SU-DHL-6 (cell line): ENCODE measurements at regions not wholly inside any gene's neighbourhood (a gene's known extent, or its start where the extent isn't known, plus 50 kb on each side); places are given as distances from the start of the nearest gene placed in this dataset.

Source experiments
- H2AFZ ChIP-seq: fragments of 200-600 bp; sonication (generic); 2 replicates; pipeline ENCODE4 v1.6.1; 2014; ENCODE audit warnings: low read depth, mild to moderate bottlenecking, moderate library complexity, mixed read lengths, antibody characterized with exemption, low read length; ENCODE audit not compliant: severe bottlenecking
- H3F3A ChIP-seq: fragments of 200-600 bp; shearing (Covaris generic); 2 replicates; pipeline ENCODE4 v1.6.0; 2016; ENCODE audit warnings: antibody characterized with exemption, mild to moderate bottlenecking; ENCODE audit not compliant: insufficient read depth
- H3K27ac ChIP-seq: fragments of 200-600 bp; sonication (generic); 2 replicates; pipeline ENCODE4 v1.5.1; 2016; ENCODE audit warnings: low read depth, mild to moderate bottlenecking, low read length, moderate library complexity, mixed read lengths
- H3K27me3 ChIP-seq: fragments of 200-600 bp; sonication (generic), shearing (Covaris generic); 2 replicates; pipeline ENCODE4 v1.6.0; 2014; ENCODE audit warnings: mild to moderate bottlenecking, low read length
- H3K36me3 ChIP-seq: fragments of 200-600 bp; sonication (generic); 2 replicates; pipeline ENCODE4 v1.6.1; 2014; ENCODE audit warnings: mild to moderate bottlenecking, low read length, mixed read lengths
- H3K4me2 ChIP-seq: fragments of 300-600, 200-600 bp; shearing (Covaris generic), sonication (generic); 2 replicates; pipeline ENCODE4 v1.6.0; 2014; ENCODE audit warnings: low read length, low read depth, mild to moderate bottlenecking; ENCODE audit not compliant: poor library complexity, severe bottlenecking
- H3K4me3 ChIP-seq: fragments of 200-600 bp; sonication (generic); 2 replicates; pipeline ENCODE4 v1.5.1; 2014; ENCODE audit warnings: antibody characterized with exemption, low read length, mild to moderate bottlenecking, mixed read lengths; ENCODE audit not compliant: insufficient read depth, poor library complexity, severe bottlenecking
- H3K79me2 ChIP-seq: fragments of 200-600 bp; sonication (generic); 2 replicates; pipeline ENCODE4 v1.6.1; 2014; ENCODE audit warnings: mild to moderate bottlenecking, low read length, moderate library complexity; ENCODE audit not compliant: insufficient read depth
- H3K9ac ChIP-seq: fragments of 200-600 bp; sonication (generic); 2 replicates; pipeline ENCODE4 v1.7.0; 2014; ENCODE audit warnings: mild to moderate bottlenecking, low read length
- H3K9me2 ChIP-seq: fragments of 200-600 bp; sonication (generic); replicated peaks from 2 replicates; pipeline ENCODE4 v1.6.1; 2014; ENCODE audit warnings: low read length; ENCODE audit not compliant: insufficient read depth
- H3K9me3 ChIP-seq: fragments of 200-600 bp; sonication (generic); 2 replicates; pipeline ENCODE4 v1.6.1; 2014; ENCODE audit warnings: low read length, mixed read lengths; ENCODE audit not compliant: insufficient read depth
- H4K20me1 ChIP-seq: fragments of 200-600 bp; sonication (generic); 2 replicates; pipeline ENCODE4 v1.6.1; 2014; ENCODE audit warnings: low read depth, mild to moderate bottlenecking, antibody characterized with exemption, low read length, moderate library complexity, mixed read lengths
- EZH2phosphoT487 ChIP-seq: fragments of 200-600 bp; sonication (generic), shearing (Covaris generic); conservative IDR thresholded peaks from 2 replicates; pipeline ENCODE4 v1.6.1; 2018; ENCODE audit warnings: mild to moderate bottlenecking, antibody characterized with exemption, low read length, moderate library complexity, mixed read lengths
- TF ChIP-seq, protein P1 (sequence below): fragments of 200-600 bp; sonication (generic); IDR thresholded peaks from one replicate; pipeline ENCODE4 v1.5.1; 2017; ENCODE audit warnings: antibody characterized with exemption, mild to moderate bottlenecking, low read length, moderate library complexity; ENCODE audit not compliant: insufficient read depth, poor library complexity, severe bottlenecking

DNA sequence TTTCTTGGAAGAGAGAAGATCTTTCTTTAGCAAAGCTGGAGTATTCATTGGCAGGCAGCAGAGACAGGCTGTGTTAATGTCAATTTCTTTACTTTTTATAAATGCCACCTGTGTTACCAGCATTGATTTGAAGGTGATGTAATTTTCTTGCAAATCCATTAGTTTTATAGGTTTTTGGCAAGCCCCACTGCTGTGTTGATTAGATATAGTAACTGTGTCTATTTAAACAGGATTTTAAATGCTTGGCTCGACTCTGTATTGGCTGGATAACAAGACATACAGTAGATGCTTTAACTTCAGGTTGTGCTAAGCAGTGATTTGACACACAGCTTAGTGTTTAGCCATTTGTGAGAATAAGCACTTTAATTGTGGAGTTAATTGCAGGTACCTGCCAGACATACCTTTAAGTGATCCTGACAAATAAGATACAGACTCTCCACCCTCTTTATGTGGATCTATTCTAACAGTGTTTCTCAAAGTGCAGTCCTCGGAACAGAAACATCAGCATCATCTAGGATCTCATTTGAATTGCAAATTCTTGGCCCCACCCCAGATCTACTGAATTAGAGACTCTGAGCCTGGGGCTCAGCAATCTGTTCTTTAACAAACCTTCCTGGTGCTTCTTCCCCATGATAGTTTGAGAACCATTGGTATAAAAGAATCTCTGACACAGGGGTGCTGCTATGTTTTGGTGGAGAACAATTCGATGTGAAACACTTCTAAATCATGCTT is 397.5 kb downstream of the HDGFL1 start:
- Histone ChIP-seq H3K9me3 (no peaks in the 10 kb centered on the region), H3F3A (no peaks in the 10 kb centered on the region)

DNA sequence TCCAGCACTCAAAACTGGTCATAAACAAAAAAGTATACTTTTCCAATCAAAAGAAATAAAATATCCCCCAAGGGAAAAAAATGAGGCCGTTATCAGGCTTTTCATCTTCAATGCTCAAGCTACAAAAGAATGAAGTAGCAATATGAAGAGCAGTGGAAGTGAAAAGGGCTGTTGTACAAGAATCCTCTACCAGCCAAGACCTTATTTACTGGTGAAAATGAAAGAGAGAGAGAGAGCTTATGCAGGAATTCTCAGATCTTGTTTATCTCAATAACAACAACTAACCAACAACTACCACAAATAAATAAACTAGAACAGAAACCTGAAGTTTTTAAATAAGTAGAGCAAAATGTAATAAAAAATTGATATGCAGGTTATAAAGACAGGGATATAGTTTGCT is 400.6 kb downstream of the HDGFL1 start:
- TF ChIP-seq EZH2phosphoT487 = no peak
- TF ChIP-seq, protein P1, sequence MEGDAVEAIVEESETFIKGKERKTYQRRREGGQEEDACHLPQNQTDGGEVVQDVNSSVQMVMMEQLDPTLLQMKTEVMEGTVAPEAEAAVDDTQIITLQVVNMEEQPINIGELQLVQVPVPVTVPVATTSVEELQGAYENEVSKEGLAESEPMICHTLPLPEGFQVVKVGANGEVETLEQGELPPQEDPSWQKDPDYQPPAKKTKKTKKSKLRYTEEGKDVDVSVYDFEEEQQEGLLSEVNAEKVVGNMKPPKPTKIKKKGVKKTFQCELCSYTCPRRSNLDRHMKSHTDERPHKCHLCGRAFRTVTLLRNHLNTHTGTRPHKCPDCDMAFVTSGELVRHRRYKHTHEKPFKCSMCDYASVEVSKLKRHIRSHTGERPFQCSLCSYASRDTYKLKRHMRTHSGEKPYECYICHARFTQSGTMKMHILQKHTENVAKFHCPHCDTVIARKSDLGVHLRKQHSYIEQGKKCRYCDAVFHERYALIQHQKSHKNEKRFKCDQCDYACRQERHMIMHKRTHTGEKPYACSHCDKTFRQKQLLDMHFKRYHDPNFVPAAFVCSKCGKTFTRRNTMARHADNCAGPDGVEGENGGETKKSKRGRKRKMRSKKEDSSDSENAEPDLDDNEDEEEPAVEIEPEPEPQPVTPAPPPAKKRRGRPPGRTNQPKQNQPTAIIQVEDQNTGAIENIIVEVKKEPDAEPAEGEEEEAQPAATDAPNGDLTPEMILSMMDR = no peak

More for the DNA sequence above, 397.5 kb downstream of the HDGFL1 start:
- Histone ChIP-seq H3K9ac (no peak overlapping the region), H3K27ac (no peak overlapping the region), H3K27me3 (no peaks in the 10 kb centered on the region), H3K36me3 (no peaks in the 10 kb centered on the region), H4K20me1 (no peaks in the 10 kb centered on the region), H3K9me2 (no peaks in the 10 kb centered on the region), H3K4me2 (no peak overlapping the region), H3K79me2 (no peaks in the 10 kb centered on the region), H2AFZ (no peak overlapping the region), H3K4me3 (no peak overlapping the region)
- no peak for TF ChIP-seq EZH2phosphoT487
- TF ChIP-seq, protein P1 = no peak

DNA sequence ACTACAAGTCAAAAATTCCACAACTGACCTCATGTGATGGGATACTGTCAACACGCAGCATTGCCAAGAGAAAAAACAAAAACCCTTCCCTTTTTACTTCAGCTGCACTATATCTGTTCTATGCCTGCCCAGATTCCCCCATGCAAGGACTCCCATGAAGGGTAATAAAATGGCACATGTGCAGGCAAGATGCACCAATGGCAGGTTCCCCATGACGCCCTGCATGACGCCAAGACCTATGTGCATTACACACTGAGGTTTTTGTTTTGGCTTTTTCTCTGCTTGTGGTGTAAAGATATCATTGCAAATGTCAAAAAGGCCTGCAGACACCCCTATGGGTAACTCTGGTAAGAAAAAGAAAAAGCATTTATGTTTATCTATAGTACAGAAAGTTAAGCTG is 403.4 kb downstream of the HDGFL1 start:
- Histone ChIP-seq H3K4me3 (no peak overlapping the region), H4K20me1 (no peaks in the 10 kb centered on the region), H3K36me3 (no peaks in the 10 kb centered on the region), H3K27ac (no peak overlapping the region), H3K9me2 (no peaks in the 10 kb centered on the region), H3K9me3 (no peaks in the 10 kb centered on the region), H2AFZ (no peak overlapping the region), H3F3A (no peaks in the 10 kb centered on the region), H3K27me3 (no peaks in the 10 kb centered on the region), H3K4me2 (no peak overlapping the region), H3K79me2 (no peaks in the 10 kb centered on the region), H3K9ac (no peak overlapping the region)
- TF ChIP-seq, protein P1 = no peak
- no peak for TF ChIP-seq EZH2phosphoT487

More for the DNA sequence above, 400.6 kb downstream of the HDGFL1 start:
- no peaks in the 10 kb centered on the region for H3K27me3 ChIP-seq
- H3K9me2 ChIP-seq = no peaks in the 10 kb centered on the region
- H3K4me2 ChIP-seq = no peak overlapping the region
- no peaks in the 10 kb centered on the region for H3K79me2 ChIP-seq
- H3K9ac ChIP-seq = no peak overlapping the region
- H3K27ac ChIP-seq = no peak overlapping the region
- H3F3A ChIP-seq = no peaks in the 10 kb centered on the region
- H4K20me1 ChIP-seq = no peaks in the 10 kb centered on the region
- H3K36me3 ChIP-seq = no peaks in the 10 kb centered on the region
- no peak overlapping the region for H2AFZ ChIP-seq
- no peaks in the 10 kb centered on the region for H3K9me3 ChIP-seq
- no peak overlapping the region for H3K4me3 ChIP-seq
